GM12865 (cell line): ENCODE measurements at regions not wholly inside any gene's neighbourhood (a gene's known extent, or its start where the extent isn't known, plus 50 kb on each side); places are given as distances from the start of the nearest gene placed in this dataset.

Experiments
- DNase-seq: peaks from one replicate; pipeline ENCODE4 v3.0.0; 2010; ENCODE audit warnings: low read depth
- H3K4me3 ChIP-seq: 2 replicates; pipeline ENCODE4 v1.5.1; 2011; ENCODE audit warnings: mild to moderate bottlenecking, low read depth, low read length, control low read depth
- TF ChIP-seq, protein P1 (sequence below): IDR thresholded peaks from 2 replicates; pipeline ENCODE4 v1.5.1; 2011; ENCODE audit warnings: low read length, control low read depth, low read depth, inconsistent platforms; ENCODE audit not compliant: insufficient read depth; ENCODE audit errors: missing control alignments

DNA sequence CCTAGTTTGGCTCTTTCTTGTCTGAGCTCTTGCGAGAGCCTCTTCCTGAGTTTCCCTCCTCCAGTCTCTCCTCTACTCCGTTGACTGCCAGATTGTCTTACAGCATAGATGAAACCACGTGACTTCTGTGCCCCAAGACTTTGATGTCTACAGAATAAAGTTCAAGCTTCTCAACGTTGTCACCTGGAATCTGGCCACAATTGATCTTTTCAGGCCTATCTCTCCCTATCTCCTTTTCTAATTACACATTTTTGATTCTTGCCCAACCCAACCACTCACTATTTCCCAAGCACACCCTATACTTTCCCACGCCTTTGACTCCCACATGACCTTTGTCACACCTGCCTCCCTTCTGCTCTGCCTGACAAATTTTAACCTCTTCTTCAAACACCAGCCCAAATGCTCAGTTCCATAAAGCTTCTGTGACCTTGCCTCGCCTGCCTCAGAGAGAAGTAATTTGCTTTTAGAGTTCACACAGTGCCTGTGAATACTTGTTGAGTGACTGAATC is 52.4 kb upstream of the PMFBP1 start:
- H3K4me3 ChIP-seq = no peak overlapping the region
- DNase-seq = no peak
- TF ChIP-seq, protein P1, sequence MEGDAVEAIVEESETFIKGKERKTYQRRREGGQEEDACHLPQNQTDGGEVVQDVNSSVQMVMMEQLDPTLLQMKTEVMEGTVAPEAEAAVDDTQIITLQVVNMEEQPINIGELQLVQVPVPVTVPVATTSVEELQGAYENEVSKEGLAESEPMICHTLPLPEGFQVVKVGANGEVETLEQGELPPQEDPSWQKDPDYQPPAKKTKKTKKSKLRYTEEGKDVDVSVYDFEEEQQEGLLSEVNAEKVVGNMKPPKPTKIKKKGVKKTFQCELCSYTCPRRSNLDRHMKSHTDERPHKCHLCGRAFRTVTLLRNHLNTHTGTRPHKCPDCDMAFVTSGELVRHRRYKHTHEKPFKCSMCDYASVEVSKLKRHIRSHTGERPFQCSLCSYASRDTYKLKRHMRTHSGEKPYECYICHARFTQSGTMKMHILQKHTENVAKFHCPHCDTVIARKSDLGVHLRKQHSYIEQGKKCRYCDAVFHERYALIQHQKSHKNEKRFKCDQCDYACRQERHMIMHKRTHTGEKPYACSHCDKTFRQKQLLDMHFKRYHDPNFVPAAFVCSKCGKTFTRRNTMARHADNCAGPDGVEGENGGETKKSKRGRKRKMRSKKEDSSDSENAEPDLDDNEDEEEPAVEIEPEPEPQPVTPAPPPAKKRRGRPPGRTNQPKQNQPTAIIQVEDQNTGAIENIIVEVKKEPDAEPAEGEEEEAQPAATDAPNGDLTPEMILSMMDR = no peak

DNA sequence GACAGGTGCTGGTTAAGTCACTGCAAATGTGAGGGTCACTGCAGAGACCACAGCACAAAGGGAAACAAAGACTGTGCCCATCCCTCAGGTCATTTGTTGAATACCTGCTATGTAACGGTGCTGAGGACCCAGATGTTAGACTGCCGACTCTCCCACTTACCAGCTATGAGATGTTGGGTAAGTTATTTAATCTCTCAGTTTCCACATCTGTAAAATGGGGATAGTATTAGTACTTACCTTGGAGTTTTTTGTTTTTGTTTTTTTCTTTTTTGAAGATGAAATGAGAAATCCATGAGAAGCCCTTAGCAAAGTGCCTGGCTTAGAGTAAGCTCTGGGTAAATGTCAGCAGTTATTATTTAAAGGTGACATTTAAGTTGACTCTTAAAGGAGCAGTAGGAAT is 50.5 kb upstream of the PMFBP1 start:
- H3K4me3 ChIP-seq = no peak overlapping the region
- TF ChIP-seq, protein P1 = no peak
- no peak for DNase-seq
